HG02763 (cell line): ENCODE measurements at regions not wholly inside any gene's neighbourhood (a gene's known extent, or its start where the extent isn't known, plus 50 kb on each side); places are given as distances from the start of the nearest gene placed in this dataset.
"Not testable (repeated sequence)": the region's sequence is repeated elsewhere in the genome, so short reads cannot be mapped to it uniquely, and the experiment has no call there.

Experiments used
- ATAC-seq: cut with Tn5 transposase; IDR thresholded peaks from one replicate; pipeline ENCODE4 v1.9.1; 2021; ENCODE audit warnings: mild to moderate bottlenecking, moderate library complexity; ENCODE audit not compliant: unreplicated experiment

DNA sequence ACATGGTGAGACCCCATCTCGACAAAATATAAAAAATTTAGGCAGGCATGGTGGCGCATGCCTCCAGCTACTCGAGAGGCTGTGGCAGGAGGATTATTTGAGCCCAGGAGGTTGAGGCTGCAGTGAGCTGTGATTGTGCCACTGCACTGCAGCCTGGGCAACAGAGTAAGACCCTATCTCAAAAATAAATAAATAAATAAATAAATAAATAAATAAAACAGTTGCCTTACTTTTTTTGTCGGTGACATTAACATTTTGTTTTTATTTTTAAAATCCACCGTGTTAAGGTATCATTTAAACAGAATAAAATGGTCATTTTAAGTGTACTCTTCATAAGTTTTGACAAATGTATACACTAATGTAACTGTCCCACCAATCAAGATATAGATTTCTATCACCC, 57.0 kb downstream of the RASL11A start:
- no peak for ATAC-seq

DNA sequence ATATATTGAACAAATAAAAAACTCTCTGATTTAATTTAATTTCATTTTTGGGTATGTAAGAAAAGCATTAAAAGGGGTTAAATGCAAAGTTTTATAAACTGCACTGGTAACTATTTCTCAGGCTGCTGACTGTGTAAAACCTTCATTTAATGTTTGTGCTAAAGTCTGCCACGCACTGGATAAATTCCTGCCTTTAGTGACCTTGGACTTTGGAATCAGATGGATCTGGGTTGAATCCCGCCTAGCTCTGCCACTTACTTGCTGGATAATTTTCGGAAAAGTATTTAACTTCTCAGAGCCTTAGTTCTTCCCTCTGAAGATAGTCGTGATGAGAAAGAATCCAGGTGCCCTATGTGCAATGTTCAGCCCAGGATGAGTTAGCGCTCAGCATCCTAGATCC, 58.6 kb downstream of the RASL11A start:
- no peak for ATAC-seq

DNA sequence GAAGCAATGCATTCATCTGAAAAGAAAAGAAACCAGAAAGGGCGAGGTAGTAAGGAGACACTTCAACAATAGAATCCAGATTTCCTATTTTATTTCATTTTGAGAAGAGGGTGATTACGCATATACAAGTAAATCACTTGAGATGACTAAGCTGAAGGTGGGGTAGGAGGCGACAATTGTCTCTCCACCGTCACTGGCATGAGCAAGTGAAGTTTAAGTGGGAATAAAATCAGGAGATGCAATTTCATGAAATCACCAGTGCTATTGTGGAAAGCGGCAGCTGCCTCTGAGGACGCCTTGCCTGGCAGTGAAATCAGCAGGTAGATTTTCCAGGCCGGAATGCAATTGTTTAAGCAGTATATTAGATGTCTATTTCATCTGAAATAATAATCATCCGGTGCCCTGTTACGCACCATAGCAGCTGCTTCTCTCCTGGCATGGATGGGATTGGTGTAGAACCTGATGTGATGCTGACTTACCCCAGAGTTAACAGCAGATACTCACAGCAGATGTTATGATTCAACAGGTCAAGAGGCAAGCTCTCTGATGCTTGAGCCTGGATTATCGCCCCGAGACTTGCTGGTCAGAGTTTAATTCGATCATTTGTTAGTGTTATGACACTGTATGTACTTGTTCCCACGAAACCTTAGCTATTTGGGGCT, 64.3 kb downstream of the RASL11A start:
- no peak for ATAC-seq

DNA sequence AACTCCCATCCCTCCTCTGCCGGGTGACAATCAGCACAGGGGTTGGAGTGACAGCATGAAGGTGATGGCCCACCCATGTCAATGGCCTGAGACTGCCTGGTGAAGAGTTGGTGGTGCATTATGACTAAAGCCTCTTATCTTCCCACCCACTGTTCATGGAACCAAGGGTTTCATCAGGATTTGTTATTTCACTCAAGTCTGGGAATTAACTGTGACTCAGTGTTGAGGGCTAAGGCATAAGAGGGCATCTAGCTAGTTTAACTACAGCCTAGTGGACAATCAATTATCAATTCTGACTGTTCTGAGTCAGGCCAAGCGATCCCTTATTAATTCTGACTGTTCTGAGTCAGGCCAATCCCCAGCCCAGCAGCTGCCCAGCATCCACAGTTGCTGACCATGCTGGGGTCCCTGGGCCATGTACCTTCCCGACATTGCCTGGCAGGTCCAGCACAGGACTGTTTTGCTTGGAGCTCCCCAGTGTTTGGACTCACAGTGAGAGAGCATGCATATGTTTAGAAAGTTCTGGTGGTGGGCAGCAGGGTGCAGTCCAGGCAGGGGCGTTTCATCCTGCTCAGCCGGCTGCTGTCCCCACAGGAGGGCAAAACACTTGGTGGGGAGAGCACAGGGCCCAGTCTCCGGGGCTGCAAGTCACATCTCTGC, 65.5 kb downstream of the RASL11A start:
- ATAC-seq = no peak

DNA sequence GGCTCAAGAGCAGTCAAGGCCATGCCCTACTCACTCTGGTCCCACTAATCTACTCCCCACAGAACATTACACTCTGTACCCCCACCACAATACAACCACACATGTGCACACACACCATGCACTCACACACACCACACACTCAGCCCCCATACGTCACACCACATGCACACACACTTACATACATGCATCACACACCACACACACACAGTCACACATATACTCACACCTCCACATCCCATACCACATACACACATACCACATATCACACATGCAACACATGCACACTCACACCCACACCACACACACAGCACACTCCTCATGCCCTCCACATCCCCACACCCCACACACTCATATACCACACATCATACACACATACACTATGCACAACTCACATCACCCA, 67.6 kb downstream of the RASL11A start:
- ATAC-seq = no peak

DNA sequence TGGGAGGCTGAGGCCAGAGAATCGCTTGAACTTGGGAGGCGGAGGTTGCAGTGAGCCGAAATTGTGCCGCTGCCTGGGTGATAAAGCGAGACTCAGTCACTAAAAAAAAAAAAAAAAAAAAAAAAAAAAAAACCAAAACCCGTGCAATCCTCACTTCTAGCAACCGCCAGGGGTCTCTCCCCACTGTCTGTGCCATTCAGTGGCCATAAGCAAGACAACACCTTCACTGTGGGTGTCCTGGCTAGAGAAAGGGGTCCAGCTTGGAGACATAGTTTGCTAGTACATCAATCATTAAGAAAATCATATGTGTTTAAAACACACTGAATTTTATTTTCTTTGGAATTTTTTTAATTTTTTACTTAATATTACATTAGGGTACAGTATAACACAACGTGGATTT, 68.2 kb downstream of the RASL11A start:
- no peak for ATAC-seq

DNA sequence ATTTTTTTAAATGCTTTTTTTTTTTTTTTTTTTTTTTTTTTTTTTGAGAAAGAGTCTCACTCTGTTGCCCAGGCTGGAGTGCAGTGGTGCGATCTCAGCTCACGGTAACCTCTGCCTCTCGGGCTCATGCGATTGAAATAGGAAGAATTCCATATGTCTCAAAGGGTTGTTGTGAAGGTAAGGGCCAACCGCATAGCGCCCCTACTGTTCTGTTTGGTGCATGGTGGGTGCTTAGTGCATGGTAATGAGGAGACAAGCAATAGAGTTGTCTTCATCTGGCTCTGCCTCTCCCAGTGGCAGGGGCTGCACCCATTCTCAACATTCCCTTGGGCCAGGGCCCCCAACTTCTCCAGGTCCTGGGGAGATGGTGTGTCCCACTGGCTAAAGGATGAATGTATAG, 68.7 kb downstream of the RASL11A start:
- no peak for ATAC-seq

DNA sequence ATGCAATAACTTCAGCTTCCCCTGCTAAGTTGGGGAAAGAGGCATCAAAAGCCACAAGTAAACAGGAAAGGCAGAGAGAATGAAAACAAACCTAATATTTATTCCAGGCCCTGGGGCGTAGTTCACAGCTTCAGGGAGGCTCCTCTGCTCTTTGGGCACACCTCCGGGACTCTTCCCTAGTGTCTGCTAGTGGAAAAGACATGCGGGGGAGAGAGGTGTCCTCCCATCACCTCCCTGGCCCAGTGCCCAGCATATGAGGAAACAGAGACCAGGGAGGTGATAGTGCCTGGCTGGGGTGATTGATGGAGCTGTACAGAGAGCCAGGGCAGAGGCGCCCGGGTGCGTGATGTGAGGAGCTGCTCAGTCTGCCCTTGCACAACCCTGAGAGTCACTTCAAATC, 71.0 kb downstream of the RASL11A start:
- no peak for ATAC-seq

DNA sequence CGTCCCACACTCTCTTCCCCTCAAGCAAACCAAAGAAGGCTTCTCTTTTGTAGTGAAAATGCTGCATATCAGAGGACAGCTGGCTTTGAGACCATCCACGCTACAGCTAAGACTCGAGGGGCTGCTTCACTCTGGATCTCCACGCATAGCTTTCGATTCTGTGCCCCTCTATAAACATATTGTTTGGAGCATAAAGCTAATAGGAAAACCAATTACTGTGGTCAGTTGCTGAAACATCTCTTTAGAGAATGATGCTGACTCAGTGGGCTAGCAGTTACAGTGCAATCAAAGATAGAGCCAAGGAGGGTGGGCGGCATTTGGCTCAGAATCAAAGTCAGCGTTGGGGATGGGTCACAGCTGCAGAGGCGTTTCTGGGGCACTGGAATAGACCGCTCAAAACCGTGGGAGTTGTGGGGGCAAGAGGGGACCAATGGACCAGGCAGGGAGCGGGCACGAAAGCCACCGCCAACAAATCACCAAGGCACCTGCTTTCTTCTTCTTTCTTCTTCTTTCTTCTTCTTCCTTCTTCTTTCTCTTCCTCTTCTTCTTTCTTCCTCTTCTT, 76.7 kb downstream of the RASL11A start:
- ATAC-seq = no peak

DNA sequence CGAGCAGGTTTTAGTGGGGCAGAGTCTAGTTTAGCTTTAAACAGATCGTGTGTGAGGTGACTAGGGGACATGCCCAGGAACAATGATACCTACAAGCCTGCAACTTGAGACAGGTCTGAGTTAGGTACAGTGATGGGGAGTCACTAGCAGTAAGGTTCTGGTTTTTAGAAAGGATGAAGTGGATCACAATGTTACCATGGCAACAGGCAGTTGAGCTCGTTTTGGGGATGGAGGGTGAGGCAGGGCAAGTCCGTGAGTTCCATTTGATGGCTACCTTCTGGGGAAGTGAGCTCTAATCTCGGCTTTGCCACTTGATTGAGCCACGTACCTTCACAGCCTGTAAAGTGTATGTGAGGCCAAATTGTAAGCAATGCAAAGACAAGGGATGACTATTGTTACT, 76.0 kb upstream of the GTF3A start:
- no peak for ATAC-seq

DNA sequence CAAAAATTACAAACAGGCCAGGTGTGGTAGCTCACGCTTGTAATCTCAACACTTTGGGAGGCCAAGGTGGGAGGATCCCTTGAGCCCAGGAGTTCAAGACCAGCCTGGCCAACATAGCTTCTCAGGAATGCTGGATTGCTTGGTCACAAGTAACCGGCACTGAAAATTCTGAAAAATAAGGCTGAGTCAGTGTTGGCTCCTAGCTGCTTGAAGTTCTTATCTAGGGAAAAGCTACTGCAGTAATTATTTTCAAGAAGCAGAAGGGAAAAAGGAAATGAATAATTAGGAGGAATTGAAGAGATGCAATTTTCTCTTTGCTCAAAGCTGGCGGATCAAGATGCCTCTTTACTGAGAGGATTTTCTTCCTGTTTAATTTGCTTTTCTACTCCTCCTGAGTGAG, 75.0 kb upstream of the GTF3A start:
- ATAC-seq = no peak

DNA sequence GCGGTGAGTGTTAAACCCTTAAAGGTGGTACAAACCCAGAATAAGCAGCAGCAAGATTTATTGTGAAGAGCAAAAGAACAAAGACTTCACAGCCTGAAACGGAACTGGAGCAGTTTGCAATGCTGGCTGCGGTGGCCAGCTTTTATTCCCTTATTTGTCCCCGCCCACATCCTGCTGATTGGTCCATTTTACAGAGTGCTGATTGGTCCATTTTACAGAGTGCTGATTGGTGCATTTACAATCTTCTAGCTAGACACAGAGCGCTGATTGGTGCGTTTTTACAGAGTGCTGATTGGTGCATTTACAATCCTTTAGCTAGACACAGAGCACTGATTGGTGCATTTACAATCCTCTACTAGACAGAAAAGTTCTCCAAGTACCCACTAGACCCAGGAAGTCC, 73.6 kb upstream of the GTF3A start:
- not testable (repeated sequence) for ATAC-seq

DNA sequence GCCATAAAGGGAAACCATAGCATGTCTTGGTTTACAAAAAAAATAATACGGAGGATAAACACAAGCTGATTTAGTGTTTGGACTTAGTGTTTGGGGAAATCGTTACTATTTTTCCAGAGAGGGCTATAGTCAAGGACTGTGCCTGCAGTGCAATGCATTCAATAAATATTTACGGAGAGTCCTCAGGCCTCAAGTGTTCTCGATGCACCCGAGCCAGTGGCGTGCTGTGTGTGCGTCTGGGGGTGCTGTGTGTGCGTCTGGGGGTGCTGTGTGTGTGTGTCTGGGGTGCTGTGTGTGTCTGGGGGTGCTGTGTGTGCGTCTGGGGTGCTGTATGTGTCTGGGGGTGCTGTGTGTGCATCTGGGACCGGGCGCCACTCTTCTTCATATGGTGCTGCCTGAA, 71.7 kb upstream of the GTF3A start:
- ATAC-seq = no peak

DNA sequence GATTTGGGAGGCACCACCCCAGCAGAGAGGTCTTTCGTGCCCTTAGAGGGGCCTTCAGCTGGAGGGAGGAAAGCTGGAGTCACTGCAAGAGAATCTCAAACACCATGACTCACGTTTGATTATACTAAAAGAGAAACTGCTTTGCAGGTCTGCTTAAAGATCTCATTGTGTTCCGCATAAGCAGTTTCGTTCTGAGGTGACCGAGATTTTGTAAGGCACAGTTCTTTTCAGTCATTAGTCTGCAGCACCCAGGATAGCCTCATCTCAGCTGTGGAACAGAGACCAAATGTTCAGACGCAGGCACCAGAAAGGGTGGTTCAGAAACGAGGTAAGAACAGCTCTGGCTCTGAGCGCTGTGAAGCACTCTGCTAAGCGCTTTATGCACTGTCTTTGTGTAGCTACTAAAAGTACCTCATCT, 71.2 kb upstream of the GTF3A start:
- peak; percentile 97 for ATAC-seq

DNA sequence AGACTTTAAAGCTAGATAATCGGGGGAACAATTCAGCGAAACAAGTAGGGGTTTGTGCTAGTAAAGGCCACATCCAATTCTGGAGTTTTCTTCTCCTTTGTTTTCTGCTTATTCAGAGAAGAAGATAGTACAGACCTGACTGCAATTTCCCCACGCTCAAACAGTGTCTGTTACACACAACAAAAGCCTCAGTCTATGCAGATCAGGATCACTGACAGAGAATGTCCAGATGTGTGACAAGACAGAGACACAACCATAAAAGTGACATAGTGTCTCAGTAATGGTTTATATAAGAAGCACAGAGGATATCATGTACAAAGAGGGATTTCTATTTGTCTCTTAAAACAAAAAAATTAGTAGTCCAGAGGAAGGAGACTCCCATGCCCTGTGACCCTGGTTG, 70.7 kb upstream of the GTF3A start:
- no peak for ATAC-seq

DNA sequence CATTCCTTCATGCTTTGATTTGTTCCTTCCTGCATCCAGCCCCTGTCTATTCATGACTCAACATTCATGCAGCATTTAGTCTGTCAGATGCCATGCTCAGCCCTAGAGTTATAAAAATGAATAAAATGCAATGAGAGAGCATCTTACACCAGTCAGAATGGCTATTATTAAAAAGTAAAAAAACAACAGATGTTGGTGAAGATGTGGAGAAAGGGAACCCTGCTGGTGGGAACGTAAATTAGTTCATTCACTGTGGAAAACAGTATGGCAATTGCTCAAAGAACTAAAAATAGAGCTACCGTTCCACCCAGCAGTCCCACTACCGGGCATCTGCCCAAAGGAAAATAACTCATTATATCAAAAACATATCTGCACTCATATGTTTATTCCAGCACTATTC, 70.0 kb upstream of the GTF3A start:
- no peak for ATAC-seq

DNA sequence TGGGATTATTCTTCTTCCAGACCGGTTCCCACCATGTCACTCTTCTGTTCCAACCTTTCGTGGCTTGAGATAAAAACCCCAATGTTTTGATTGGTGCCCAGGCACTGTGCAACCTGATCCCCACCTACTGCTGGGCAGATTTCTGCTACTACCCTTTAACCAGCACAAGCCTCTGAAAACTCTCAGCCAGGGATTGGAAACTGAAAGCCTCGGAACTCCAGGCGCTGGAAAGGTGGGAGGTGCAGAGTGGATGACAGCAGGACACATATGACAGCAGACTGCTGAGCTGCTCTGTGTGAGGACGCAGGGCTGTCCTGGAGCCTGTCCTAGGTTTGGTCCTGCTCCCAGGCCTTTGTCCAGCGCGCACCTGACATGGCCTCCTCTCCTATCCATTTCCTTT, 68.5 kb upstream of the GTF3A start:
- ATAC-seq = no peak

DNA sequence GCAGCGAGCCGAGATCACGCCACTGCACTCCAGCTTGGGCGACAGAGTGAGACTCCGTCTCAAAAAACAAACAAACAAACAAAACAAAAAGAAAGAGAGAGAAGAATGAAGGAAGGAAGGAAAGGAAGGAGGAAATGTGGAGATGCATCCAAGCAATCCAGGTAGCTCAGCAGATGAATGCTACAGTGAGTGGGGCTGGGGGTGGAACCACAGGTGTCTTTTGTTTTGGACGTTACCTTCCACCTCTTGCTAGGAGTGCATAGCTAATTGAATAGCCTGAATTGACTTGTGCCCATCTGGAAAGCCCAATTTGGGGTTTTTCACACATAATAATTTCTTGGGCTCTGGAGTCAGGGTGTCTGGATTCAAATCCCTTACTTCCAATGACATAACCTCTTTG, 66.0 kb upstream of the GTF3A start:
- no peak for ATAC-seq

DNA sequence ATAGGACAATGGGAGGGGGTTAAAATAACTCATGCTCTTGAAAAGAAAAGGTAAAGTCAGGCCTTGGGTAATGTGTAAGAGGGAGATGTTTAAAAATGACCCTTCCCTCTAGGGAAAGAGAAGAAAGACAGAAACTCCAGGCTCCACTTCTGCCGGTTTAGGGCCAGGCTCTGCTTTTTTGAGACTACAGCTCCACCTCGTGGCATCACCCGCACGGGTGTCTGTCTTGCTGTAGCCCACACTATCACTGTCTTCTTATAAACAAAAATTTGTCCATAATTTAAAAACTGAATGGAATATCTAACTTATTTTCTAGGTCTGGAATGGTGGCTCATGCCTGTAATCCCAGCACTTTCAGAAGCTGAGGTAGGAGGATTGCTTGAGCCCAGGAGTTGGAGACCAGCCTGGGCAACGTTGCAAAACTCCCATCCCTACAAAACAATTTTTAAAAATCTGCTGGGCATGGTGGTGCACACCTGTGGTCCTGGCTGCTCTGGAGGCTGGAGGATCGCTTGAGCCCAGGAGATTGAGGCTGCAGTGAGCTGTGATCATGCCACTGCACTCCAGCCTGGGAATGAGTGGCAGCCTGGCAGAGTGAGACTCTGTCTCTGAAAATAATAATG, 65.1 kb upstream of the GTF3A start:
- no peak for ATAC-seq

DNA sequence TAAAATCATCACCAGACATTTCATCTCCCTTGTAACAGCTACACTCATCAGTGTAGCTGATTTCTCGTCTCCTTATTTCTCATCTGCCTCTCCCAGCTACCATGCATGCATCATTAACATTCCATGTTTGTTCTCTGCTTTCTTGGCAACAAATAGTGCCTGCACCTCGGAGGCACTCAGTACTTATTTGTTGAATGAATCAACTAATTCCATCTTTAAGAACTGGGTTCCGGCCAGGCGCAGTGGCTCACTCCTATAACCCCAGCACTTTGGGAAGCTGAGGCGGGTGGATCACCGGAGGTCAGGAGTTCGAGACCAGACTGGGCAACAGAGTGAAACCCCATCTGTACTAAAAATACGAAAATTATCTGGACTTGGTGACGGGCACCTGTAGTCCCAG, 63.9 kb upstream of the GTF3A start:
- ATAC-seq = no peak

DNA sequence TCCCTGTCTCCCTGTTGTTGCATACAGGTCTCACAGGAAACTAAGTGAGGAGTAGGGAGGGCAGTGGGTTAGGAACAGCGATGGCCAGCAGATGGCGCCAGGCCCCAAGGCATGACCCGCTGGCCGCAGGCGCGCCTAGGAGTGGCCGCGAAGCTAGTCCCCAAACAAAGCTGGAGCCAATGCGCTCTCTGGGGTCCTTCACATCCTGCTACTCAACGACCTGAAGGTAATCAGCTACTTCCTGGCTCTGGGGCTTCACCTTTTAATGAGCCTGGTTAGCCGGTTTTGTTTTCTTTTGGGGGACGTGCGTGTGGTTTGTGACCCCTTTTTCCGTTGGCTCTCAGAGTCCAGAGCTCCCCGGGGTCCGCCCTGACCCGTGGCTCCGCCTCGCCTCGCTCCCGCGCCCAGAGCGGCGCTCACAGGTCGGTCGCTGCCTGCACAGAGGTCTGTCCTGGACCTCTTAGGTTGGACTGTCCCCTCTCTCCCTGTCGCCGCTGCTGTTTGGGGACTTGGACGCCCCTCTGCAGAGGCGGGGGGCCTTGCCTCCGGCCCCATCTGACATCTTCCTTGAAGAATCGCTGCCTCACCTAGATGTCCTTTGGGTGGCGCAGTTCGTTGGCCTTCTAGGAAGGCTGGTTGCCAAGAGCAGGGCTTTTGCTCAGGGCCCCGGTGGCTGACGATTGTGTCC, 62.2 kb upstream of the GTF3A start:
- ATAC-seq = peak; percentile 80

DNA sequence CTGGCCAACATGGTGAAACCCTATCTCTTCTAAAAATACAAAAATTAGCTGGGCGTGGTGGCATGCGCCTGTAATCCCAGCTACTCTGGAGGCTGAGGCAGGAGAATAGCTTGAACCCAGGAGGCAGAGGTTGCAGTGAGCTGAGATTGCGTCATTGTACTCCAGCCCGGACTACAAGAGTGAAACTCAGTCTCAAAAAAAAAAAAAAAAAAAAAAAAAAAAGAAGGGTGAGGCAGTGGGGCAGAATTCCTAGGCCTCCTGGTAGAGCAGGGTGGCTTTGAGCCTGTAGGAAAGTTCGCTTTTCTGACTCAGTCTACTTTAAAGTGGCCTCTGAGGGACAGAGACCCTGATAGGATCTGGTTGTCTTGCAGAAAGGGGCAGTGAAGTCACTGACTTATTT, 60.8 kb upstream of the GTF3A start:
- not testable (repeated sequence) for ATAC-seq
